Central memory CD4-positive, alpha-beta T cell (primary cell): ENCODE measurements at regions not wholly inside any gene's neighbourhood (a gene's known extent, or its start where the extent isn't known, plus 50 kb on each side); places are given as distances from the start of the nearest gene placed in this dataset.

Source experiments
- DNase-seq: peaks from one replicate; pipeline ENCODE4 v3.0.0; 2022

DNA sequence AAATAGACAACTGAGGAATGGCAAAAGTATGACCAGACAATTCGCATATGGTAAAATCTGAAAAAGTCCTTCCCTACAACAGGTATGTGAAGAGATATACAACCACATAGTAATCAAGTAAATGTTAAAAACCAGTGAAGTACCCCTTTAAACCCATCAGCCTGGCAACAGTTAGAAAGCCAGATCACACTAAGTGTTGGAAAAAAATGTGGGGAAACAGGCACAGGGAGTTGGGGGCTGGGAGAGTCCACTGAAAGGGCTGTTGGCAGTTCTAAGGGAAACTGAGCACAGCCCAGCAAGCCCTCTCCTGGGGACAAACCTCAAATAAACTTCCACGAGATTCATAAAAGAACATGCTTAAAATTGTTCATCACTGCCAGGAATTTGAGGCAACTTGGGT lies 242.1 kb downstream of the BUD13 start:
- DNase-seq, result no peak

DNA sequence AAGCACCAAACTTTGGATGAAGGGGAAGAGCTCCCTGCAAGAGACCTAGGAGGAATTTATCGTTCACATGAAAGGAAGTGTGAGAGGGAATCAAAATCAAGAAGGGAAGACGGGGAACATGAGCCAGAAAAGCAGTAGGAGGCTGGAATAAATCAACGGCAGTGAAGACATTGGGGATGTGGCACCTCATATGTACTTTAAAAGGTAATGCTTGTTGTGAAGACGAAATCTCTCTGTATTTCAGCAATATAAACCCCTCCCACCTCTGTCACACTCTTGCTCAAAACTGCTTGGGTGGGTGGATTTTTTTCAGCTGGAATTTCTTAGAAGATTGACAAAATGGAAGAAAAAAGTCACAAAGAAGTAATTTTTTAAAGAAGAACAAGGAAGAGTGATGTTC lies 243.5 kb downstream of the BUD13 start:
- no peak for DNase-seq

DNA sequence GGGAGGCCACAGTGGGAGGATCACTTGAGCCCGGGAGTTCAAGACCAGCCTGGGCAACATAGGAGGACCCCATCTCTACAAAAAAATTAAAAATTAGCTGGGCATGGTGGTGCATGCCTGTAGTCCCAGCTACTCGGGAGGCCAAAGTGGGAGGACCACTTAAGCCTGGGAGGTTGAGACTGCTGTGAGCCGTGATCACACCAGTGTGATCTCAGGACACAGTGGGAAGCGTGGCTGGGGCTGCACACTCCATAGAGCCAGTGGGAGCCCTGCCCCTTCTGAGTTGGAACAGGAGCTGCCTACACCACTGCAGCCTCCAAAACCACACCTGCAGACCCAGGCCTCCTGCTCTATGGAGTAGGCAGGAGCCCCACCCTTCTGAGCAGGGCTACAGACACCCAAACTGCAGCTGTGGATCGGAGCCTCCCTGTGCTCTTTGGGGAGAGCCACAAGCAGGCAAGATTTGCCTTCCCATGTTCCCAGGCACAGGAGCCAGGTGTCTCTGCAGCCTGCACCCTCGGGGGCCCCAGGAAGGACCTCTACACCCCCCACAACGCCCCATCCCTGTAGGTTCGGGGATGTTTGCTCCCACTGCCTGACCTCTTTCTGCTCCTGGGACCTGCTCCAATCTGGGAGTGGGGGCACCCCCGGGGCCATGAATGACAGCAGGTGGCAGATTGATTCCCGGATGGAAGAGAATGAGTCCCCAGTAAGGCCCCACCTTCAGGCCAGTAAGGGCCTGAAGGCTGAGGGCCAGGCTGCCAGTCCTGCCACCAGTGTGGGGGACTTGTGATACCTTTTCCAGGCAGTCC lies 245.4 kb downstream of the BUD13 start:
- no peak for DNase-seq

DNA sequence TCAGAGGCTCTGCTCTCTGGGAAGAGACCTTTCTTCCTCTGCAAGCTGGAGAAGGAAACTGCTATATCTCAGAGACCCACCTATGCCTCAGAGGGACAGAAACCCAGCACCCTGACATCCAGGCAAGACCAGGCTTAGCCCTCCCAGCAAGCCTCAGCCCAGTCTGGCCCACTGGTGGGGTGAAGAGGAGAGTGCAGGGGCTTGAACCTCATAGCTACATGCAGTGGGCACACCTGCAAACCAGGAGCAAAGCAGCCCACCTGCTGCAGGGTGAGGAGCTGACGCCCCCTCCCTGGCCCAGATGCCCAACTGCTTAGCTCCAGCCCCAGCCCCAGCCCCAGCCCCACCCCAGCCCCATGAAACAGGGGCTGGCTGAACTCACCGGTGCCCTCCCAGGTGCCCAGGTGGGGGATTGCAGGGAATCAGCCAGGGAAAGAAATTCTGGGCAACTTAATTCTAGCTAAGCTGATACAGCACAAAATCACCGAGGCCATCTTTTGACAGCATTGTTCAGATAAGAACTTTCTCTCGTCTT lies 246.8 kb downstream of the BUD13 start:
- no peak for DNase-seq

DNA sequence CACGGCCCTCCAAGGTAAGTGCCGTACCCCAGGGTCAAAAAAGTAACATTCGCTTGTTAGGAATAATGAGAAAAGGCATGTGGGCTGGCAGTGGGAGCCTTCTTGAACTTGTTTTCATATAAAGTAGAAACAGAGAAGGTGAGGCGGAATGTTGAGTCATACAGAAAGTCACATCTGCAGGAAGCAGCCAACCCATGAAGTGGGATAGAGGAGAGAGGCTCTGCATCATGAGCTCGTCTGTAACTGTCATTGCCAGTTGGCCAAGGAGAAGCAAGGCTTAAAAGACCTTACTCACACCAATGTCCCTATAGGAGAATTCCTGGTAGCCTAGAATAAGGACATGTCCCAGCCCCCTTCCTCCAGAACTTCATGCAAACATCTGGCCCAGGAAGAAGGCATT lies 253.3 kb downstream of the BUD13 start:
- DNase-seq, result no peak

DNA sequence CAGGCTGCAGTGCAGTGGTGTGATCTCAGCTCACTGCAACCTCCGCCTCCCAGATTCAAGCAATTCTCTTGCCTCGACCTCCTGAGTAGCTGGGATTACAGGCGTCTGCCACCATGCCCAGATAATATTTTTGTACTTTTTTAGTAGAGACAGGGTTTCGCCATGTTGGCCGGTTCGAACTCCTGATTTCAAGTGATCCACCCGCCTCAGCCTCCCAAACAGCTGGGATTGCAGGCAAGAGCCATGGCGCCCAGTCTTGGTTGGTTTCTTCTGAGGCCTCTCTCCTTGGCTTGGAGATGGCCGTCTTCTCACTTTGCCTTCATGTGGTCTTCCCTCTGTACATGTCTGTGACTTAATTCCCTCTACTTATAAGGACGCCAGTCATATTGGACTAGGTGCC lies 254.6 kb downstream of the BUD13 start:
- DNase-seq, result no peak

DNA sequence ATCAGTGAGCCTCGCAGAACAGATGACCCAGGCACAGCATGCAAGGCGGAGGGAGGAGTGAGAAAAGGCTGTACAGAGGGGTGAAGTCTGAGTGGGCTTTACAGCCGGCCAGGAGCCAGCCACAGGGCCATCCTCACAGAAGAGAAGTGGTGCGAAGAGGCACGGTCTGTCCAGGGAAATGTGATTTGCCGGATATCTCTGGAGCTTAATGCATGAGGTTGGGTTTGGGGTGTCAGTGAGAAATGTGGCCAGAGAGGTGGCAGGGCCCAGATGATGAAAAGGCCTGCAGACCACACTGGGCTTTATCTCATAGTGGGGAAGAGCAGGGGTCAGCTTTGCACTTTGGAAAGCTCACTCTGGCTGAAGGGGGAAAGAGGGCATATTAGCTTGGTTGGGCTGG lies 255.2 kb downstream of the BUD13 start:
- no peak for DNase-seq

DNA sequence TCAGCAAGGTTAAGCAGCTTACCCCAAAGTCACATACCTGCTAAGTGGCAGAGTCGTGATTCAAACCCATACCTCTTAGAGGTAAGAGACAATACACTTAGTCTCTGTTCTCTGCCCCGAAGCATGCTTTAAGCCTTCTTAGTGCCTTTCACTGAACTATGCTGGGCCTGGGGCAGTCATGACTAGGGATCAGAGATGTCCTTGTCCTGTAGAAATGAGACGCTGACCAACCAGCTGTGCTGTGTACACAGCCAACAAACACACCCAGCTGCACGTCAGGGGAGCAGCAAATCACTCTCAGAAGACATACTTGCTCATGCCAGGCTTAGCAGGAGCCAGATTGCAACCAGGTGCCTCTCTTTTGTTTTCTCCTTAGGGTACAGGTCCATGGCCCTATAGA lies 255.7 kb downstream of the BUD13 start:
- no peak for DNase-seq

DNA sequence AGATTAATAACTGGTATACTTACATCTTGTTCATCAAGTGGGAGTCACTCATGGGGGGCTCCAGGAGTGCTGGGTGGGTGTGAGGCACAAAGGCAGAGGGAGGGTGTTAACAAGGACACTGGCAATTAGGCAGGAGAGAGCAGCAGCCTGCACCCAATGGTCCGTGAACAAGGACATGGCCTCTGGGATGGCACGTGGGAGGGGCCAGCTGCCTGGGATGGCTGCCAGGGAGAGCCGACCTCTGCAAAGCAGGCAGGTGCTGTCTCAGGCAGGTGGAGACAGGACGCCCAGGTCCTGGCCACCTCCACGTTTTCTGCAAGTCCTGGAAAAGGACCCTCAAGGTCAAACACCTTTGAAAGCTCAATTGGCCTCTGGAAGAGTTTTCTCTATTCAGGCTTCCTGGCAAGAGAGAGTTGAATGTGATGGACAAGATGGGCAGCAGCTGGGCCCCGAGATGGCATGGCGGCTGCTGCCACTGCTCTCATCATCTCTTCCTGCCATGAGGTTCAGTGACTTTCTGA lies 257.1 kb downstream of the BUD13 start:
- no peak for DNase-seq

DNA sequence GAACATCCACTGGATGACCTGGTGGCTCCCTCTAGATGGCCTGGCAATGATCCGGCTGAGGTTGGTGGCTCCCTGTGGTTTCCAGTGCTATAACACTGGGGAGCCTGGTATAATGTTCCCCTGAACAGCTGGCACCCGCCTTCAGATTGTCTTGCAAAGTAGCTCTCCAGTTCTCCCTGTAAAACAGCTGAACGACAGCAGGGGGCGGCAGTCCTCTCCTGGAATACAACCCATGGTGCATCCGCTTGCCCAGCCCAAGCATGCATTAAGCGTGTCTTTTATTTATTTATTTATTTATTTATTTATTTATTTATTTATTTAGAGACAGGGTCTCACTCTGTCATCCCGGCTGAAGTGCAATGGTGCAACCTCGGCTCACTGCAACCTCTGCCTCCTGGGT lies 258.9 kb downstream of the BUD13 start:
- no peak for DNase-seq

DNA sequence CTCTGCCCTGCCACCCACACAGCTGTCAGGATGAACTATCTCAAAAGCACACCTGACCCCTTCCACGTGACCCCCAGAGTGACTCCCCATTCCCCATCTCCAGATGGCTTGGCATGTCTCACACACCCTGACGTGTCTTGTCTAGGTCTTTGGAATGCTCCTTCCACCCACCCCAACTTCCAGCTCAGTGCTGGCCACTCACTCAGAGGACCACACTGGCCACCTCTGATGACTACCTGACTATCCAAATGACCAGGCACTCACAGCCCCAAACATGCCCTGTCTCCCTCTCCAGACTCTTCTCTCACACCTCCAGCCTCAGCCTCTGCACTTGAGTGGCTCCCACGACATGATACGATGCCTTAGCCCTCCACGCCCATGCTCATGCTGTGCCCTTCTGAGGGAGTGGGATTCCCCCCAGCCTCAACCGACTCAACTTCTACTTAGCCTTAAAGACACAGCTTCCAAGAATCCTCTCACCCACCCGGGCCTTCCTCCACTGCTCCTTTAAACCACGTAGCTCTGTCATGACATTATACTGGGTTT lies 259.4 kb downstream of the BUD13 start:
- DNase-seq, result no peak

DNA sequence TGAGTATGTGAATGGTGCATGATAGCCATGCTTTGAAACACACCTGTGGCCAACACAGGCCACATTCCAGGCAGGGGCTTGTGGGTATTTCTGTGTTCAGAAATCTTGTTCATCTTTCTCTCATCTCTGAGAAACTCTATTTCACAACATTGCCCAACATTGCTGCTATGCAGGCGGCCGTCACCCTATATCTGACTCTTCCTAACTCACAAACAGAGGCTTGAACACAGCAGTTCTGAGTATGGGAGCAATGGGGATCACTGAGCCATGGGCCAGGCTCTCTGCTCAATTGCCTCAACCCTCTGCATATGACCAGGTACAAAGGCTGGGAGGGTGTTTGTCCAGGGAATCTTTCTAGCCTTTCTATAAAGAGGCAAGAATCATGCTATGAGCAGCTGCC lies 259.9 kb downstream of the BUD13 start:
- DNase-seq, result no peak

DNA sequence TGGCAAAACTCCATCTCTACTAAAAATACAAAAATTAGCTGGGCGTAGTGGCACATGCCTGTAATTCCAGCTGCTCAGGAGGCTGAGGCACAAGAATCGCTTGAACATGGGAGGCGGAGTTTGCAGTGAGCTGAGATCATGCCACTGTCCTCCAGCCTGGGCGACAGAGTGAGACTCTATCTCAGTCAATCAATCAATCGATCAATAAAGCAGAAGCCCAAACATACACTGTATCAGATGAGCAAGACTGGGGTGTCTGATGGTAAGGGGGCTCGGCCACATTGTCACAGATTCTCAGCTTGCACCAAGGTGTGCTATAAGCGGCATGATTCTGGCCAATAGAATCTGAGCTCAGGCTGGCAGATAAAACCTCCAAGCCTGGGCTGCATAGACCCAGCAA lies 261.1 kb downstream of the BUD13 start:
- DNase-seq, result no peak

DNA sequence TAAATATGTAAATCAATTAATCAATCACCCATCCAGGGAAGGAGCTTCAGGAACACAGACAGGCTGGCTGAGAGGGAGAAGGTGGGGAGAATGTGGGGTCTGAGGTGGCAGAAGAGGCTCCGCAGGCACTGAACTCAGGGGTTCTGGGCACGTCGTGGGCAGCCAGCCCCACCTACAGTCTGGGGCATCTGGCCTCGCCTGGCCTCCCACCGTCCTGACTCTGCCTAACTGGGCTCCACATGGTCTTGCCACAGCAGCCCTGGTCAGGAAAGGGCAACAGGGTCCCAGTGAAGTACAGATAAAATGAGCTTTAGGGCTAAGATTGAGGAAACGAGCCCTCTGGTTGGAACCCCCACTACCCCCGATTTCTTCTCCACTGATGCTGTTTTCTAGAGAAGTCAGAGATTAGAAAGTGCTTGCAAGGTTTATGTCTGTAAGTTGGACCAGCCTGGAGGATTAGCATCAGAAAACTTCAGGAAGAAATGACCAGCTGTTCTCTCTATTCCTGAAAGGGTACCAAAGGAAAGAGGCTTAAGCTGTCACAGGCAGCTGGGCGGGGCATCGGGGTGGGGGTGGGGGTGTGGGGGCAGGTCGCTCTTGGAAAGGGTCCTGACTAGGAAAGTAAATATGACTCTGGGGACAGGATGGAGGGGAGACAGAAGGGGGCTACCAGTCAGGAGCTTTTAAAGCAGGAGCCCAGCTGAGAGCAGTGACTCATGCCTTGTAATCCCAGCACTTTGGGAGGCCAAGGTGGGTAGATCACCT lies 261.7 kb downstream of the BUD13 start:
- DNase-seq, result no peak

DNA sequence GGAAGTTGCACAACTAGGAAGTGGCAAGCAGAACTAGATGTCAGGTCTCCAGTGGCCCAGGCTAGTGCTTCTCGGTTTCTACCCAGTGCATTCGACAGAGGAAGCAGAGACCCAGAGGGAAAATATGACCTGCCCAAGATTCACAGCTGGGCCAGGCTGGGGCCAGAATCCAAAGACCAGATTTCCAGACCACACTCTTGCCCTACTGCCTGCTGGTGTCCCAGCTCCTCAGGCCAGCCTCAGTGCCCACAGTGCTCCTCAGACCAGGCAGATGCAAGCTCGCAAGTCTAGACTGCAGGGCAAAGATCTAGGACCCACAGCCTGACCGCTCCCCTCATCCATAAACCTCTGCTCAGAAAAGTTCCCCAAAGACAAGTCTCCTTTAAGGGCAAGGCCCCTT lies 262.6 kb downstream of the BUD13 start:
- no peak for DNase-seq

DNA sequence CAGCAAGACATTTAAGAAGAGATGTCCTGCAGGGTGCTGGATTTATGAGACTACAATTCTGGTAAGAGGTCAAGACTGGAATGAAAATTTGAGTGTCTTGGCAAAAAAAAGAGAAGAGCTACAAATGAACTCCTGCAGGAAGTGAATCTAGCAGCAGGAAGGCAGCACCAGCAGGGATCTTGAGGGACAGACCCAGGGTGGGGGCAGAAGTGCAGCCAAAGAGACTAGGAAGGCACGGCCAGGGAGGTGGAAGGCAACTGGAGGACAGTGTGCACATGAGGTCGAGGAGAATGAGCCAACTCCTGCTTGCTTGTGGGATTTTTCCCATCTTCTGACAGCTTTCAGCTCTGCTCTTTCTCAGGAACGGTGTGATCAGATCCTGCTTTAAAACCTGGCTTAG lies 263.2 kb downstream of the BUD13 start:
- no peak for DNase-seq

DNA sequence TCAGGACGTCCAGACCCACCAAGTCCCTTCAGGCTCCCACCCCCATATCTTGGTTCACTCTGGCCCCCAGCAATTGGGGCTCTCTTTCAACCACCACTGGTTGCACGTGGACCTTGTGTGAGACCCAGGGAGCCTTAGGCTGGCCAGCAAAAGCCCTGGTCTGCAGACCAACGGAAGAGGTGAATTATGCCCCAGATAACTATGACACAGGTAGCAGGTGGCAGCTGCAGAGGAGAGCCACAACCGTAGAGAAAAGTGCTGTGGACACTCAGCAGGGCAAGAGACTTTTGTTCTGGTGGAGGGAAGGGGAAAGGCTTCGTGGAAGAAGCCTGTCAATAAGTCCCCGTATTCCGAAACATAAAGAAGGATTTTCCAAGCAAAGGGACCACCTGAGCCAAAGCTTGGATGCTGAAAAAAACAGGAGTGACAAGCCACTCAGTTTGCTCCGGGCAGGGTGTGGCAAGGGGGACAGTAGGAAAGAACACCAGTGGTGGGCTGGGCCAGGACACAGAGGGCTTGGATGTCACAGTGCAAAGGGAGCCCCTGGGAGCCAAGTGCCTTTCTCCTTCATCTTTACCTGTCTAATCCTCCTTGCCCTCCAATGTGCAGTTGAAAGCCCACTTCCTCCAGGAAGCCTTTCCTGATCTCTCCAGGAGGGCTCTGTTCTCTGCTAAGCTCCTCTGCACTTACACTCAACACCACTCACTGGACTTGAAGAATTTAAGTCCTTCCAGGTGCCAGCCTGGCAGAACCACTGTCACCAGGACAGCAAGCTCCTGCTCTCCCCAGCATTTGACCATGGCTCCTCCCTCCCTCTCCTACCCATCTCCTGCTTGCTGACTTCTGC lies 264.7 kb downstream of the BUD13 start:
- DNase-seq, result no peak

DNA sequence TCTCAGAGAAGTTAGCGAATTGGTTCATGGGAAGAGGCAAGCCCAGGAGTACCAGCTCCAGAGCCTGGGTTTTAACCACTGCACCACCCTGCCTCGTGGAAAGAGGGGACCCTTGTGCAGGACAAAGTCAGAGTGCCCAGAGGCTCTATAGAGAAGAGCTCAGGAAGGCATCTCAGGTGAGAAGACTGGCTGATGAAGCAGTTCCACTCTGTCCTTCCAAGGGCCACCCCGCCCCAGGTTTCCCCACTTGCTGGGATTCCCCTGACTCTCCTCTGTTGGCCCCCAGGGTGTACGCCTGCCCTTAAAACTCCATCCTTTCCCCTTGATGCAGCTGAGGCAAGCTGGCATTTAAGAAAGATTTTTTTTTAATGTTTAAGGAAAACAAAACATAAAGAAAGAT lies 265.8 kb downstream of the BUD13 start:
- DNase-seq, result no peak

DNA sequence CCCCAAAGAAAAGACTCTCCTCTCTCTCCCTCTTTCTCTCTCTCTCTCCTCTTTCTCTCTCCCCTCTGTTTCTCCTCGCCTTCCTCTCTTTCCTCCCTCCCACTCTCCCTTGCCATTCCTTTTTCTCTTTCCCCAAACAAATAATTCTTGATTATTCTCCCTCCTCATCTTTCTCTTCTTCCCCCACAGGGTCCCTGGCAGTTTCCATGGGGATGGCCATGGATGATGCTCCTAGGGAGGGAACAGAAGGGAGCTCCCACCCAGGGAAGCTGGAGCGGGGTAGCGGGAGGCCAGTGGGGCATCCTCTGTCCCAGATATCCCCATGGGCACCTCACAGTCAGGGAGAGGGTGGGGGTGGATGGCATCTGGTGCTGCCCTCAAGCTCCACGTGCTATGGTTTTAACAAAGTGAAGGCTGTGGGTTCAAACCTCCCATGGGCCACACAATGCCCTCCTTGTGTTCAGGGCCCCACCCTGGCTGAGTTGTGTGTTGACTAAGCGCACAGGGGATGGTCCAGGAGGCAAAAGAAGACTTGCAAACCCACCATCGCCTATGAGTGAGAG lies 266.4 kb downstream of the BUD13 start:
- no peak for DNase-seq

DNA sequence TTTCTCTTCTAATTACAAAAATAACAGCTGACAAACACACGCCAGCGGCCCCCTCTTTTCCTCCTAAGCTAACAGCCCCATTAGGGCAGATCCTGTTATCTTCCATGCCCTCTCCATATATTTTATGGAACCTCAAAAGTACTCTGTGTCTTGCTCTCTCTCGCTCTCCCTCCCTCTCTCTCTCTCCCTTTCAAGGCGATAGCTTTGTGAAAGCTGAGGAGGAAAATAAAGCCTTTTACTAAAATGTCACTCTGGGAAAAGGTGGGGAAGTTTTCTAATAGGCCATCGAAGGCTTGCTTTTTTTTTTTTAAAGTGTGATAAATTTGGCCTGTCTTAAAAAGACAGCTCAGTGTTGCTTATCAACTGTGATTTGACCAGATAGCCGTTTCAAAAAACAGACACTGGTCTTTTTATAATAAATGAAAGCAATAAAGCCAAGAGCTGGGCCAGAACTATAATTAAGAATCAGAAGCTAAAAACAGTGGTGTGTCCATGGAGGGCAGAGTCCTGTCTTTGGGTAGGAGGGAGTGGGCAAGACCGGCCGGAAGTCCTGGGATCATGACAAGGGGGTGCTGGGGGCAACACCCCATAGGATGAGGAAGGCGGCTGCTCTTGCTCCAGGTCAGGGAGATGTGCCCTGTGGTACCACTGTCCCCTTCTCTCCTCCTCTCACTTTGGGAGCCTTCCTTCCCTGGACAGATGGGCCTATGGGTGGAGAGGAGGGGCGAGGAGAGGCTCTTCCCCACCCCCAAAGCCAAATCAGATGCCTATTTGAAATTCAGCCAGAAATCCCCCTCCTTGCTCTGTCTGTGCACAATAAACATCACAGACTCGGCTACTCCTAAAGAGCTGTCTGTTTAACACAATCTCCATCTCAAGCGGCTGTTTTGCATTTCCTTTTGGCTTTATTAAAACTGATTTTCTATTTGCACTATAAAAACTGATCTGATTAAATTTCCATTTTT lies 267.2 kb downstream of the BUD13 start:
- no peak for DNase-seq
